ENCODE measurements at regions not wholly inside any gene's neighbourhood (a gene's known extent, or its start where the extent isn't known, plus 50 kb on each side); places are given as distances from the start of the nearest gene placed in this dataset.

DNA sequence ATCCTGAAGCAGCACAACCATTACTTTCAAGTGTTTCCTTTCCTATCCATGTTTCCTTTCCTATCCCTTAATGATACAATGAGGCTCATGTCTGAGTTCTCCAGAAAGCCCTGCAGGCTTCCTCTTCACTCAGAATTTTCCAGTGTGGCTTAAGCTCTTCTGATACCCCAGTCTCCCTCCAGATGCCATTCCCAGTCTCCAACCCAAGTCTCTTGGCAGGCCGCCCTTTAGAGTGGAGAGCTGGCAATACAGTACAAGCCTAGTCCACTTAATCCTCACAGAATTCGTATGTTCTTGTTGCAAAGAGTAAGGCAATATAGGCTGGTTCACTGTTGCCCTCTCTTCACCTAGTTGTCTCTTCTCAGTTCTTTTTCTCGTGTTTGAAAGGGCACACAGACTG, 503.9 kb upstream of the MDFIC2 start:
- 68 to 83% (median 74%) methylated on average over 3 of the region's 3 CpGs for WGBS, 3 donors
- H3K27me3 ChIP-seq (ENCODE audit: control insufficient read depth in 3 of 3, insufficient read depth in 3 of 3, low read length in 3 of 3) = no peaks in the 10 kb centered on the region
- no peak for FAIRE-seq

GRCh38 chr3:70815817-70816216, 503.4 kb upstream of the MDFIC2 start:
- no peak for FAIRE-seq
- H3K36me3 ChIP-seq (ENCODE audit: control insufficient read depth in 3 of 3, insufficient read depth in 2 of 3, low read depth in 1 of 3, low read length in 3 of 3) = no peaks in the 10 kb centered on the region

More for the DNA sequence above, 503.9 kb upstream of the MDFIC2 start:
- H3K9me3 ChIP-seq (ENCODE audit: control insufficient read depth in 2 of 2, insufficient read depth in 1 of 2, low read depth in 1 of 2, low read length in 1 of 2) = peaks cover 0 to 5% of the 10 kb centered on the region in 2 donors
- H3K4me1 ChIP-seq (ENCODE audit: control insufficient read depth in 3 of 3, insufficient read depth in 2 of 3, low read depth in 1 of 3, low read length in 2 of 3) = no peaks in the 10 kb centered on the region
- H3K27ac ChIP-seq (ENCODE audit: low read depth in 1 of 3, low read length in 2 of 3) = no peak overlapping the region
- H3K36me3 ChIP-seq (ENCODE audit: control insufficient read depth in 3 of 3, insufficient read depth in 2 of 3, low read depth in 1 of 3, low read length in 3 of 3) = no peaks in the 10 kb centered on the region
- H3K4me3 ChIP-seq (ENCODE audit: low read depth in 1 of 3, low read length in 3 of 3) = no peak overlapping the region
- DNase-seq = no peak

DNA sequence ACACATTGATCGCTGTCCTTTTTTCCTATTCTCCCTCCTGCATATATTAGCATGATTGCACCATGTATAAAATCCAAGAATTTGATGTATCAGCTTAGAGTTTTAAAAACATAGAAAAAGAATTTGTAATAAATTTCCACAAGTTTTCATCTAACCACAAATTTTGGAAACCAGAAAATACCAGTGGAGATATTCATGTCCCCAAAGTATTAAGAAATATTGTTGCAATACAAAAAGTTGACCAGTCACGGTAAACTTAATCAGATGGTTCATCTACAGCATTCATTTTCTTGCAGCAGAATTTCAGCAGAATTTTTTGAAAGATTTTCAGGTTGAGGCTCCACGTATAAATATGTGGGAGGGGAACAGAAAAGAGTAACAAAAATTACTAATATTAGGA, 500.9 kb upstream of the MDFIC2 start:
- no peak for DNase-seq
- Histone ChIP-seq H3K27ac (ENCODE audit: low read depth in 1 of 3, low read length in 2 of 3) (no peak overlapping the region), H3K27me3 (ENCODE audit: control insufficient read depth in 3 of 3, insufficient read depth in 3 of 3, low read length in 3 of 3) (no peaks in the 10 kb centered on the region), H3K9me3 (ENCODE audit: control insufficient read depth in 2 of 2, insufficient read depth in 1 of 2, low read depth in 1 of 2, low read length in 1 of 2) (peaks cover 0 to 5% of the 10 kb centered on the region in 2 donors), H3K4me1 (ENCODE audit: control insufficient read depth in 3 of 3, insufficient read depth in 2 of 3, low read depth in 1 of 3, low read length in 2 of 3) (no peaks in the 10 kb centered on the region), H3K36me3 (ENCODE audit: control insufficient read depth in 3 of 3, insufficient read depth in 2 of 3, low read depth in 1 of 3, low read length in 3 of 3) (no peaks in the 10 kb centered on the region), H3K4me3 (ENCODE audit: low read depth in 1 of 3, low read length in 3 of 3) (no peak overlapping the region)
- FAIRE-seq = no peak
- WGBS, 3 donors = 85 to 90% (median 90%) methylated on average over 3 of the region's 3 CpGs

More at GRCh38 chr3:70815817-70816216, 503.4 kb upstream of the MDFIC2 start:
- Histone ChIP-seq H3K4me1 (ENCODE audit: control insufficient read depth in 3 of 3, insufficient read depth in 2 of 3, low read depth in 1 of 3, low read length in 2 of 3) (no peaks in the 10 kb centered on the region), H3K4me3 (ENCODE audit: low read depth in 1 of 3, low read length in 3 of 3) (no peak overlapping the region), H3K27me3 (ENCODE audit: control insufficient read depth in 3 of 3, insufficient read depth in 3 of 3, low read length in 3 of 3) (no peaks in the 10 kb centered on the region), H3K27ac (ENCODE audit: low read depth in 1 of 3, low read length in 2 of 3) (no peak overlapping the region), H3K9me3 (ENCODE audit: control insufficient read depth in 2 of 2, insufficient read depth in 1 of 2, low read depth in 1 of 2, low read length in 1 of 2) (peaks cover 0 to 5% of the 10 kb centered on the region in 2 donors)
- 50 to 61% (median 57%) methylated on average over 4 of the region's 4 CpGs for WGBS, 3 donors
- no peak for DNase-seq

GRCh38 chr3:70811880-70812279, 499.4 kb upstream of the MDFIC2 start:
- no peak overlapping the region for H3K4me3 ChIP-seq (ENCODE audit: low read depth in 1 of 3, low read length in 3 of 3)
- DNase-seq (peak in 1 of 2 donors; percentile 3), FAIRE-seq (no peak)
- 47 to 61% (median 57%) methylated on average over 2 of the region's 2 CpGs for WGBS, 3 donors
- peaks cover 0 to 5% of the 10 kb centered on the region in 2 donors for H3K9me3 ChIP-seq (ENCODE audit: control insufficient read depth in 2 of 2, insufficient read depth in 1 of 2, low read depth in 1 of 2, low read length in 1 of 2)
- no peaks in the 10 kb centered on the region for H3K27me3 ChIP-seq (ENCODE audit: control insufficient read depth in 3 of 3, insufficient read depth in 3 of 3, low read length in 3 of 3)
- no peaks in the 10 kb centered on the region for H3K36me3 ChIP-seq (ENCODE audit: control insufficient read depth in 3 of 3, insufficient read depth in 2 of 3, low read depth in 1 of 3, low read length in 3 of 3)
- H3K27ac ChIP-seq (ENCODE audit: low read depth in 1 of 3, low read length in 2 of 3) = no peak overlapping the region
- no peaks in the 10 kb centered on the region for H3K4me1 ChIP-seq (ENCODE audit: control insufficient read depth in 3 of 3, insufficient read depth in 2 of 3, low read depth in 1 of 3, low read length in 2 of 3)

- no peak overlapping the region for H3K4me3 ChIP-seq (ENCODE audit: low read depth in 1 of 3, low read length in 3 of 3)
- no peaks in the 10 kb centered on the region for H3K27me3 ChIP-seq (ENCODE audit: control insufficient read depth in 3 of 3, insufficient read depth in 3 of 3, low read length in 3 of 3)
- no peaks in the 10 kb centered on the region for H3K36me3 ChIP-seq (ENCODE audit: control insufficient read depth in 3 of 3, insufficient read depth in 2 of 3, low read depth in 1 of 3, low read length in 3 of 3)
- FAIRE-seq (no peak), DNase-seq (no peak)
- H3K27ac ChIP-seq (ENCODE audit: low read depth in 1 of 3, low read length in 2 of 3) = no peak overlapping the region
- H3K9me3 ChIP-seq (ENCODE audit: control insufficient read depth in 2 of 2, insufficient read depth in 1 of 2, low read depth in 1 of 2, low read length in 1 of 2) = no peaks in the 10 kb centered on the region
- H3K4me1 ChIP-seq (ENCODE audit: control insufficient read depth in 3 of 3, insufficient read depth in 2 of 3, low read depth in 1 of 3, low read length in 2 of 3) = no peaks in the 10 kb centered on the region
- WGBS, 3 donors = 60 to 81% (median 73%) methylated on average over 1 of the region's 1 CpG
Observed at GRCh38 chr3:70808881-70809280, 496.4 kb upstream of the MDFIC2 start.

- Histone ChIP-seq H3K27ac (ENCODE audit: low read depth in 1 of 3, low read length in 2 of 3) (no peak overlapping the region), H3K4me1 (ENCODE audit: control insufficient read depth in 3 of 3, insufficient read depth in 2 of 3, low read depth in 1 of 3, low read length in 2 of 3) (no peaks in the 10 kb centered on the region), H3K36me3 (ENCODE audit: control insufficient read depth in 3 of 3, insufficient read depth in 2 of 3, low read depth in 1 of 3, low read length in 3 of 3) (no peaks in the 10 kb centered on the region), H3K9me3 (ENCODE audit: control insufficient read depth in 2 of 2, insufficient read depth in 1 of 2, low read depth in 1 of 2, low read length in 1 of 2) (no peaks in the 10 kb centered on the region), H3K4me3 (ENCODE audit: low read depth in 1 of 3, low read length in 3 of 3) (no peak overlapping the region), H3K27me3 (ENCODE audit: control insufficient read depth in 3 of 3, insufficient read depth in 3 of 3, low read length in 3 of 3) (no peaks in the 10 kb centered on the region)
- 80 to 92% (median 86%) methylated on average over 7 of the region's 7 CpGs for WGBS, 3 donors
- DNase-seq (no peak), FAIRE-seq (no peak)
Observed at GRCh38 chr3:70806556-70806955, 494.1 kb upstream of the MDFIC2 start.

DNA sequence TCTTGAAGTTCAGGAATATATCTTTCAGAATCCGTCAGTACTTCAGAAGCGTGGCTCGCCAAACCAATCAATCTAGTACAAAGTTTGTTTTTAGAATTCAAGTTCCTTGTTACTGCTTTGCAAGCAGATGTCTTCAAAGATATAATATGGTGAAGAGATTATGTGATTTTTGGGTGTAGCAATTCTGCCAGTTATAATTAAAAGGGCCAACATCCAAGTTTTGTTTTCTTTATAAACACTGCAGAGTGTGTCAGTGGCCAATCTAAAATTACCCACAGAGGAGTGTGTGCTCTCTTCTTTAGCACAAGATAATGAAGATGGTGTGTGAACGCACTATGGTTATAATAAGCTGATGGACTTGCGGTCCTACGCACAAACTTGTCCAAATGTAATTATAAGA, 493.6 kb upstream of the MDFIC2 start:
- H3K4me1 ChIP-seq (ENCODE audit: control insufficient read depth in 3 of 3, insufficient read depth in 2 of 3, low read depth in 1 of 3, low read length in 2 of 3) = no peaks in the 10 kb centered on the region
- 88 to 91% (median 91%) methylated on average over 6 of the region's 6 CpGs for WGBS, 3 donors
- H3K36me3 ChIP-seq (ENCODE audit: control insufficient read depth in 3 of 3, insufficient read depth in 2 of 3, low read depth in 1 of 3, low read length in 3 of 3) = no peaks in the 10 kb centered on the region
- H3K27ac ChIP-seq (ENCODE audit: low read depth in 1 of 3, low read length in 2 of 3) = no peak overlapping the region
- FAIRE-seq (no peak), DNase-seq (no peak)
- no peaks in the 10 kb centered on the region for H3K27me3 ChIP-seq (ENCODE audit: control insufficient read depth in 3 of 3, insufficient read depth in 3 of 3, low read length in 3 of 3)
- no peaks in the 10 kb centered on the region for H3K9me3 ChIP-seq (ENCODE audit: control insufficient read depth in 2 of 2, insufficient read depth in 1 of 2, low read depth in 1 of 2, low read length in 1 of 2)
- no peak overlapping the region for H3K4me3 ChIP-seq (ENCODE audit: low read depth in 1 of 3, low read length in 3 of 3)

DNA sequence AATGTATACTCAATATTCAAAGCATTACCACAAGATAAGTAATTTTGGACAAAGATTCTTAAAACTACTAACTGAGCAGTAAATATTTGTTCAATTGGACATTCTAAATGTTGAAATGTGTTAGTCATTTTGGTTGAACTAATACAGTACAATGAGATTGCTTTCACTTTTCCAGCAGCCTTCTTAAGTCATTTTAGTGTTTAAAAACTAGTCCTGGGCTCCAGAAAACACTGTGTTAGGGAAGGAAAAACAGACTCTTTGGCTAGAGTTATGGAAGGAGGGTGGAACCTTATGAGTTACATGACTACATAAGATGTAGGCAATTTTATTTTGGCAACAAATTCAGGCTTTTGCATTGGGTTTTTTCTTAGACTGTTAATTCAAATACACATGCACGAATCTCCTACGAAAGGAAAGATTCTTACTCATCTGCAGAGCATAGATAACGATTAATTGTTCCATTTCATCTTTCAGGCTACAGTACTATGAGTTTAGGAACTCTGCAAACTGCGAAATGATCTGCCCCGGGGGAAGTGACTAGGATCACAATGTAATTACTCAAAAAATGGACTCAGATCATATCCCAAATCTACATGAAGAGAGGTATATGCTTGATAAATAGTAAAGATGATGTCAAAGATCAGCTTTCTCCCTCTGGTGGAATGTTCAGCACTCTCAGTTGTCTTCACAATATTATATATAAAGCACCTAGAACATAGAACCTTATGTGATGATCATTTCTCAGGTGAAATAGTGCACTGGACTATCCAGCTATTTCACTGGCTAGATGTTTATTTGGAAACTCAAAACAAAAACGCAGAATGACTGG, 492.8 kb upstream of the MDFIC2 start:
- Histone ChIP-seq H3K4me3 (ENCODE audit: low read depth in 1 of 3, low read length in 3 of 3) (no peak overlapping the region), H3K27ac (ENCODE audit: low read depth in 1 of 3, low read length in 2 of 3) (no peak overlapping the region), H3K36me3 (ENCODE audit: control insufficient read depth in 3 of 3, insufficient read depth in 2 of 3, low read depth in 1 of 3, low read length in 3 of 3) (no peaks in the 10 kb centered on the region), H3K4me1 (ENCODE audit: control insufficient read depth in 3 of 3, insufficient read depth in 2 of 3, low read depth in 1 of 3, low read length in 2 of 3) (no peaks in the 10 kb centered on the region), H3K27me3 (ENCODE audit: control insufficient read depth in 3 of 3, insufficient read depth in 3 of 3, low read length in 3 of 3) (no peaks in the 10 kb centered on the region), H3K9me3 (ENCODE audit: control insufficient read depth in 2 of 2, insufficient read depth in 1 of 2, low read depth in 1 of 2, low read length in 1 of 2) (no peaks in the 10 kb centered on the region)
- DNase-seq = no peak
- no peak for FAIRE-seq
- WGBS, 3 donors = 81 to 82% (median 82%) methylated on average over 6 of the region's 6 CpGs

DNA sequence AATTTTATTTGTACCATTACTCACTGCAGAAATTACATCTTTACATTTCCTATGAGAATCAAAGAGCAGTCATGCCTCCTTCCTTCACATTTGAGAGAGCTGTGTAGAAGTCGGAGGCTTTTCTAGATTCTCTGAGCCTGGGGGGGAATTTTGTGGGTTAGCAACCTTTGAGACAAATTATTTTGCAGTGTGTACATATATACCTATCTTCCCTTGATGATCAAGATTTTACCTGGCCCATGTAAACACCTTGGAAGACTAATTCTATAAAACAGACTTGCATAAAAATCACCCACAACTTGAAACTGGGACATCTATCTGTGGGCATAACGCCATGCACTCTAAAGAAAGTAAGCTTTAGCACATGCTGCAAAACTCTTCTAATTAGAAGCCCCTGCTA, 491.5 kb upstream of the MDFIC2 start:
- no peak for DNase-seq
- WGBS, 3 donors = 83 to 91% (median 86%) methylated on average over 2 of the region's 2 CpGs
- no peak overlapping the region for H3K27ac ChIP-seq (ENCODE audit: low read depth in 1 of 3, low read length in 2 of 3)
- H3K9me3 ChIP-seq (ENCODE audit: control insufficient read depth in 2 of 2, insufficient read depth in 1 of 2, low read depth in 1 of 2, low read length in 1 of 2) = no peaks in the 10 kb centered on the region
- no peaks in the 10 kb centered on the region for H3K27me3 ChIP-seq (ENCODE audit: control insufficient read depth in 3 of 3, insufficient read depth in 3 of 3, low read length in 3 of 3)
- no peaks in the 10 kb centered on the region for H3K36me3 ChIP-seq (ENCODE audit: control insufficient read depth in 3 of 3, insufficient read depth in 2 of 3, low read depth in 1 of 3, low read length in 3 of 3)
- no peak for FAIRE-seq
- no peak overlapping the region for H3K4me3 ChIP-seq (ENCODE audit: low read depth in 1 of 3, low read length in 3 of 3)
- no peaks in the 10 kb centered on the region for H3K4me1 ChIP-seq (ENCODE audit: control insufficient read depth in 3 of 3, insufficient read depth in 2 of 3, low read depth in 1 of 3, low read length in 2 of 3)

Measured in small intestine (tissue), 7 donors.